Spleen (tissue), 7 donors: ENCODE measurements at regions not wholly inside any gene's neighbourhood (a gene's known extent, or its start where the extent isn't known, plus 50 kb on each side); places are given as distances from the start of the nearest gene placed in this dataset.

ENCODE experiments used
- POLR2A ChIP-seq, 3 donors: fragments of 450-650 bp; IDR thresholded peaks; one replicate each; pipeline ENCODE4 v1.5.1; 2017; ENCODE audit warnings: antibody characterized with exemption in 3 of 3, mild to moderate bottlenecking in 1 of 3
- TF ChIP-seq, protein P1 (sequence below), 11 experiments: fragments of 200-600 bp in 7 of 11; fragments of 450-650 bp in 4 of 11; sonication (generic) in 4 of 11; IDR thresholded peaks in 8 of 11; conservative IDR thresholded peaks in 3 of 11; 1 replicate in 7 of 11; 2 replicates in 4 of 11; pipeline versions ENCODE4 v1.4.0 to v1.8.0; 2016 to 2021; ENCODE audit warnings: antibody characterized with exemption in 11 of 11, inconsistent platforms in 4 of 11, mild to moderate bottlenecking in 1 of 11
- donor health status: DM: no; HTN: no; CAD: no; lungs with moderate emphysema.
- donor health status: DM: no; HTN: no; CAD: no.
- donor health status: DM: no; HTN: no; CAD: no.

DNA sequence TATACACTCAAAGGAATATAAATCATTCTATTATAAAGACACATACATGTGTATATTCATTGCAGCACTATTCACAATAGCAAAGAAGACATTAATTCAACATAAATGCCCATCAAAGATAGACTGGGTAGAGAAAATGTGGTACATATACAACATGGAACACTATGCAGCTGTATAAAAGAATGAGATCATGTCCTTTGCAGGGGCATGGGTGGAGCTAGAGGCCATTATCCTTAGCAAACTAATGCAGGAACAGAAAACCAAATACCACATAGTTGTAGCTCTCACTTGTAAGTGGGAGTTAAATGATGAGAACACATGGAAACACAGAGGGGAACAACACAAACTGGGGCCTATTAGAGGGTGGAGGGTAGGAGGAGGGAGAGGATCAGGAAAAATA lies 121.0 kb upstream of the LOC128125822 start:
- TF ChIP-seq, protein P1, sequence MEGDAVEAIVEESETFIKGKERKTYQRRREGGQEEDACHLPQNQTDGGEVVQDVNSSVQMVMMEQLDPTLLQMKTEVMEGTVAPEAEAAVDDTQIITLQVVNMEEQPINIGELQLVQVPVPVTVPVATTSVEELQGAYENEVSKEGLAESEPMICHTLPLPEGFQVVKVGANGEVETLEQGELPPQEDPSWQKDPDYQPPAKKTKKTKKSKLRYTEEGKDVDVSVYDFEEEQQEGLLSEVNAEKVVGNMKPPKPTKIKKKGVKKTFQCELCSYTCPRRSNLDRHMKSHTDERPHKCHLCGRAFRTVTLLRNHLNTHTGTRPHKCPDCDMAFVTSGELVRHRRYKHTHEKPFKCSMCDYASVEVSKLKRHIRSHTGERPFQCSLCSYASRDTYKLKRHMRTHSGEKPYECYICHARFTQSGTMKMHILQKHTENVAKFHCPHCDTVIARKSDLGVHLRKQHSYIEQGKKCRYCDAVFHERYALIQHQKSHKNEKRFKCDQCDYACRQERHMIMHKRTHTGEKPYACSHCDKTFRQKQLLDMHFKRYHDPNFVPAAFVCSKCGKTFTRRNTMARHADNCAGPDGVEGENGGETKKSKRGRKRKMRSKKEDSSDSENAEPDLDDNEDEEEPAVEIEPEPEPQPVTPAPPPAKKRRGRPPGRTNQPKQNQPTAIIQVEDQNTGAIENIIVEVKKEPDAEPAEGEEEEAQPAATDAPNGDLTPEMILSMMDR (IDR thresholded peaks at IDR 0.05 in 8 of 11, conservative IDR thresholded peaks at IDR 0.05 in 3 of 11) = no peak
- TF ChIP-seq POLR2A (IDR thresholded peaks at IDR 0.05) = no peak
